ENCODE measurements at regions not wholly inside any gene's neighbourhood (a gene's known extent, or its start where the extent isn't known, plus 50 kb on each side); places are given as distances from the start of the nearest gene placed in this dataset.

GRCh38 chr10:111373696-111374095 lies 296.9 kb downstream of the ADRA2A start:
- Histone ChIP-seq H3K14ac (replicated peaks; ENCODE audit: low read depth, low read length) (no peak overlapping the region), H3K36me3 (ENCODE audit: control insufficient read depth, insufficient read depth, low read length) (no peaks in the 10 kb centered on the region), H2AK9ac (replicated peaks; ENCODE audit: low read depth, low read length, poor library complexity) (no peak overlapping the region), H3K4me3 (ENCODE audit: insufficient read depth, low read depth, low read length) (no peak overlapping the region), H2BK15ac (ENCODE audit: low read depth, low read length) (no peak overlapping the region), H3K9me1 (ENCODE audit: insufficient read depth, low read length) (no peaks in the 10 kb centered on the region), H3K9ac (ENCODE audit: low read depth, low read length) (no peak overlapping the region), H2BK5ac (ENCODE audit: low read depth, low read length, poor library complexity, severe bottlenecking) (no peak overlapping the region), H3K4me1 (ENCODE audit: control insufficient read depth, insufficient read depth, low read length) (no peaks in the 10 kb centered on the region), H2AK5ac (ENCODE audit: low read depth, low read length) (no peak overlapping the region), H2AFZ (replicated peaks; ENCODE audit: low read length, poor library complexity) (no peak overlapping the region), H3K18ac (ENCODE audit: low read depth, low read length) (no peak overlapping the region), H3K27ac (ENCODE audit: insufficient read depth, low read length) (no peak overlapping the region), H4K20me1 (ENCODE audit: insufficient read depth, low read length) (no peaks in the 10 kb centered on the region), H3K4ac (ENCODE audit: low read depth, low read length) (no peak overlapping the region), H2BK20ac (ENCODE audit: low read depth, low read length) (no peak overlapping the region), H4K8ac (ENCODE audit: low read depth in 2 of 2, low read length in 2 of 2) (no peak overlapping the region), H4K5ac (ENCODE audit: low read depth, low read length) (no peak overlapping the region), H3K27me3 (ENCODE audit: control insufficient read depth, insufficient read depth, low read length) (no peaks in the 10 kb centered on the region), H3K79me1 (ENCODE audit: low read depth in 1 of 2, low read length in 2 of 2) (no peaks in the 10 kb centered on the region), H3K23ac (ENCODE audit: low read depth, low read length) (no peak overlapping the region), H3K56ac (ENCODE audit: extremely low read depth, insufficient read depth, low read length) (no peak overlapping the region), H3K4me2 (ENCODE audit: low read depth, low read length) (no peak overlapping the region), H4K91ac (ENCODE audit: insufficient read depth, low read depth, low read length) (no peak overlapping the region), H3K9me3 (ENCODE audit: control insufficient read depth, insufficient read depth, low read length) (peaks cover 17% of the 10 kb centered on the region), H2BK120ac (ENCODE audit: low read depth, low read length) (no peak overlapping the region)
- dilution Hi-C loops (cut with HindIII; ENCODE audit: low sequenced_read_pairs, unreplicated experiment) = no loop called here
- DNase-seq = no peak
- BruUV-seq (replicated peaks) = no TSS peak
- ATAC-seq (ENCODE audit: low read depth) = no peak
- in situ Hi-C loops (cut with MboI; ENCODE audit: low sequenced_read_pairs) = no loop called here
- intact Hi-C loops (cut with micrococcal nuclease) = no loop called here
- no peak for TF ChIP-seq FOS (IDR thresholded peaks at IDR 0.05; ENCODE audit: low read depth, low read length)
- no CpG with 5 or more reads among the region's 1 CpG for WGBS, 2 experiments (ENCODE audit: extremely low coverage in 2 of 2, insufficient read length in 1 of 2)
- ChIA-PET CTCF (no interaction called here), POLR2A (ENCODE audit: unreplicated experiment) (no interaction called here)
